GM12878 (cell line): ENCODE measurements at regions not wholly inside any gene's neighbourhood (a gene's known extent, or its start where the extent isn't known, plus 50 kb on each side); places are given as distances from the start of the nearest gene placed in this dataset.

Experiments
- ATAC-seq: fragments of 200-7000 bp; cut with Tn5 transposase; 3 replicates; pipeline ENCODE4 v1.9.1; 2020; ENCODE audit warnings: mild to moderate bottlenecking, moderate library complexity
- BruUV-seq: library from RNA; stranded (reverse); fragments of 400-500 nt; replicated peaks from 2 replicates; lab custom pipeline; 2021; lab: Mats Ljungman, UMichigan
- CTCF ChIA-PET: fragments of 300-600 bp; sonication (Branson Sonifier 250); formaldehyde crosslinking; extraction: SDS; loops from one replicate; lab custom pipeline; 2021; ENCODE audit warnings: inconsistent platforms; lab: Yijun Ruan, JAX
- POLR2A ChIA-PET: fragments of 350-600 bp; formaldehyde crosslinking; extraction: SDS; loops from one replicate; lab custom pipeline; 2021; ENCODE audit warnings: inconsistent platforms; lab: Charles Lee
- RAD21 ChIA-PET: fragments of 300-600 bp; sonication (Branson Sonifier 250); formaldehyde crosslinking; loops from one replicate; lab custom pipeline; 2023; ENCODE audit warnings: antibody characterized with exemption; ENCODE audit not compliant: unreplicated experiment; lab: Charles Lee
- SMC1A ChIA-PET: fragments of 300-600 bp; sonication (Branson Sonifier 250); formaldehyde crosslinking; loops from one replicate; lab custom pipeline; 2023; ENCODE audit not compliant: unreplicated experiment, uncharacterized antibody; lab: Charles Lee
- DNase-seq: peaks from one replicate; pipeline ENCODE4 v3.0.0-alpha.2; 2011; ENCODE audit warnings: low read depth, low spot score
- FAIRE-seq: peaks from 3 replicates; lab custom pipeline; 2011; peaks lifted over from hg19 to GRCh38; lab: Jason Lieb, UNC
- H2AFZ ChIP-seq: 2 replicates; pipeline ENCODE4 v1.6.0; 2011; ENCODE audit warnings: low read depth, low read length, control low read depth; ENCODE audit not compliant: control insufficient read depth
- H3K27ac ChIP-seq: 2 replicates; pipeline ENCODE4 v1.5.1; 2011; ENCODE audit warnings: control low read depth; ENCODE audit not compliant: control insufficient read depth, insufficient read depth
- H3K27me3 ChIP-seq, 2 experiments: replicated peaks in 1 of 2; 2 replicates each; pipeline versions ENCODE4 v1.6.0 to v1.6.1; 2011; ENCODE audit warnings: low read length in 1 of 2; ENCODE audit not compliant: control insufficient read depth in 2 of 2, insufficient read depth in 2 of 2
- H3K36me3 ChIP-seq, 2 experiments: 2 replicates each; pipeline ENCODE4 v1.5.1; 2011; ENCODE audit warnings: low read length in 1 of 2; ENCODE audit not compliant: control insufficient read depth in 2 of 2, insufficient read depth in 2 of 2
- H3K4me1 ChIP-seq: 2 replicates; pipeline ENCODE4 v1.6.1; 2011; ENCODE audit warnings: mild to moderate bottlenecking, low read length, moderate library complexity, mixed read lengths; ENCODE audit not compliant: control insufficient read depth, insufficient read depth
- H3K4me2 ChIP-seq: 2 replicates; pipeline ENCODE4 v1.6.0; 2011; ENCODE audit warnings: control low read depth; ENCODE audit not compliant: control insufficient read depth, insufficient read depth
- H3K4me3 ChIP-seq: fragments of 200-600 bp; sonication (generic); 2 replicates; pipeline ENCODE4 v1.5.1; 2016
- H3K79me2 ChIP-seq: 2 replicates; pipeline ENCODE4 v1.6.0; 2011; ENCODE audit warnings: low read length; ENCODE audit not compliant: control insufficient read depth, insufficient read depth
- H3K9ac ChIP-seq: 2 replicates; pipeline ENCODE4 v1.8.0; 2011; ENCODE audit warnings: low read length, control low read depth, mixed read lengths; ENCODE audit not compliant: control insufficient read depth, insufficient read depth
- H3K9me3 ChIP-seq: replicated peaks from 3 replicates; pipeline ENCODE4 v1.5.1; 2011; ENCODE audit warnings: mild to moderate bottlenecking, low read length; ENCODE audit not compliant: control insufficient read depth, insufficient read depth
- H4K20me1 ChIP-seq: 2 replicates; pipeline ENCODE4 v1.6.0; 2011; ENCODE audit not compliant: control insufficient read depth, insufficient read depth
- ESRRA ChIP-seq: IDR thresholded peaks from 2 replicates; pipeline ENCODE4 v1.6.1; 2012; ENCODE audit warnings: mild to moderate bottlenecking, low read length, improper control_type of control experiment
- EZH2 ChIP-seq: IDR thresholded peaks from 2 replicates; pipeline ENCODE4 v1.6.1; 2012; ENCODE audit warnings: low read depth, mild to moderate bottlenecking, control low read depth, inconsistent platforms, low read length, borderline replicate concordance; ENCODE audit not compliant: control insufficient read depth
- FOXM1 ChIP-seq: IDR thresholded peaks from 2 replicates; pipeline ENCODE4 v1.6.1; 2012; ENCODE audit warnings: low read depth, mild to moderate bottlenecking, inconsistent platforms, low read length, moderate library complexity
- GABPA ChIP-seq: IDR thresholded peaks from 2 replicates; pipeline ENCODE4 v1.6.1; 2014; ENCODE audit warnings: antibody characterized with exemption, low read depth, mild to moderate bottlenecking, inconsistent platforms
- IRF3 ChIP-seq: fragments of 450-650 bp; IDR thresholded peaks from 2 replicates; pipeline ENCODE4 v1.6.1; 2014; ENCODE audit warnings: mild to moderate bottlenecking
- KDM1A ChIP-seq: fragments of 200-600 bp; sonication (generic); IDR thresholded peaks from 2 replicates; pipeline ENCODE4 v1.6.1; 2016; ENCODE audit warnings: borderline replicate concordance
- MAX ChIP-seq: IDR thresholded peaks from 2 replicates; pipeline ENCODE4 v1.6.1; 2012; ENCODE audit warnings: low read depth, low read length, improper control_type of control experiment
- NRF1 ChIP-seq: conservative IDR thresholded peaks from 2 replicates; pipeline ENCODE4 v1.6.1; 2011; ENCODE audit warnings: mild to moderate bottlenecking, low read depth, low read length, improper control_type of control experiment
- POLR2A ChIP-seq: IDR thresholded peaks from 2 replicates; pipeline ENCODE4 v1.6.1; 2011; ENCODE audit warnings: low read depth, mild to moderate bottlenecking, low read length
- RCOR1 ChIP-seq: conservative IDR thresholded peaks from 2 replicates; pipeline ENCODE4 v1.6.1; 2012; ENCODE audit warnings: low read depth, low read length, improper control_type of control experiment
- TAF1 ChIP-seq: IDR thresholded peaks from 2 replicates; pipeline ENCODE4 v1.6.1; 2011; ENCODE audit warnings: mild to moderate bottlenecking, low read depth, low read length, borderline replicate concordance
- TCF12 ChIP-seq: IDR thresholded peaks from 2 replicates; pipeline ENCODE4 v1.6.1; 2011; ENCODE audit warnings: low read depth, mild to moderate bottlenecking, low read length
- TCF3 ChIP-seq: IDR thresholded peaks from 2 replicates; pipeline ENCODE4 v1.6.1; 2012; ENCODE audit warnings: low read depth, mild to moderate bottlenecking, low read length, borderline replicate concordance; ENCODE audit not compliant: insufficient read depth
- ZNF384 ChIP-seq: IDR thresholded peaks from 2 replicates; pipeline ENCODE4 v1.6.1; 2012; ENCODE audit warnings: low read depth, mild to moderate bottlenecking, low read length, improper control_type of control experiment, borderline replicate concordance
- WGBS: methylation state at CpG from one replicate; pipeline ENCODE4 v1.1.6; 2016; ENCODE audit warnings: low lambda C conversion rate; ENCODE audit not compliant: insufficient replicate concordance, insufficient coverage; ENCODE audit errors: missing lambda C conversion rate; 5-methylcytosine and 5-hydroxymethylcytosine counted together
- in situ Hi-C: fragments of 300-500 bp; cut with MboI; formaldehyde crosslinking; loops from 9 replicates; pipeline ENCODE4 v1.14.3; 2018; ENCODE audit warnings: mixed read lengths
- intact Hi-C: fragments of 100-400 bp; cut with micrococcal nuclease; formaldehyde crosslinking; loops from one replicate; pipeline ENCODE4 v1.14.2; 2022; ENCODE audit not compliant: unreplicated experiment

GRCh38 chr5:2134543-2135292, 252.0 kb upstream of the IRX4 start (continued):
- TF ChIP-seq FOXM1 = no peak
- TF ChIP-seq TCF3 = no peak
- TF ChIP-seq NRF1 = no peak
- no peak for TF ChIP-seq MAX
- no peak for TF ChIP-seq KDM1A

GRCh38 chr5:2133936-2134335, 251.2 kb upstream of the IRX4 start:
- Histone ChIP-seq H3K36me3 (no peaks in the 10 kb centered on the region), H2AFZ (no peak overlapping the region), H3K4me2 (no peak overlapping the region), H3K27me3 (no peaks in the 10 kb centered on the region), H3K27ac (no peak overlapping the region), H3K79me2 (no peaks in the 10 kb centered on the region), H3K4me1 (no peaks in the 10 kb centered on the region), H3K4me3 (no peak overlapping the region), H3K9me3 (no peaks in the 10 kb centered on the region; the same call in 2 of the 3 replicates), H4K20me1 (no peaks in the 10 kb centered on the region), H3K9ac (no peak overlapping the region)
- in situ Hi-C loops (no loop called here), intact Hi-C loops (no loop called here)
- WGBS = 63% methylated on average over 6 of the region's 6 CpGs
- no peak for ATAC-seq
- no peak for DNase-seq
- SMC1A ChIA-PET = no interaction called here
- CTCF ChIA-PET = interaction anchor here (0.5 kb wide), 1 partner anchor 12 kb away, joined by 3 read pairs; no protein-coding TSS in a partner anchor
- TF ChIP-seq EZH2 (no peak), GABPA (no peak), IRF3 (no peak), RCOR1 (no peak), ZNF384 (no peak), TAF1 (no peak), TCF12 (no peak), POLR2A (no peak), ESRRA (no peak)
- FAIRE-seq = no peak
- no TSS peak for BruUV-seq
- RAD21 ChIA-PET = no interaction called here
- POLR2A ChIA-PET = no interaction called here
